GM12874 (cell line): ENCODE measurements at regions not wholly inside any gene's neighbourhood (a gene's known extent, or its start where the extent isn't known, plus 50 kb on each side); places are given as distances from the start of the nearest gene placed in this dataset.

ENCODE experiments used
- TF ChIP-seq, protein P1 (sequence below): IDR thresholded peaks from 2 replicates; pipeline ENCODE4 v1.5.1; 2011; ENCODE audit warnings: low read depth, mild to moderate bottlenecking, control low read depth, low read length, moderate library complexity; ENCODE audit not compliant: insufficient read depth

DNA sequence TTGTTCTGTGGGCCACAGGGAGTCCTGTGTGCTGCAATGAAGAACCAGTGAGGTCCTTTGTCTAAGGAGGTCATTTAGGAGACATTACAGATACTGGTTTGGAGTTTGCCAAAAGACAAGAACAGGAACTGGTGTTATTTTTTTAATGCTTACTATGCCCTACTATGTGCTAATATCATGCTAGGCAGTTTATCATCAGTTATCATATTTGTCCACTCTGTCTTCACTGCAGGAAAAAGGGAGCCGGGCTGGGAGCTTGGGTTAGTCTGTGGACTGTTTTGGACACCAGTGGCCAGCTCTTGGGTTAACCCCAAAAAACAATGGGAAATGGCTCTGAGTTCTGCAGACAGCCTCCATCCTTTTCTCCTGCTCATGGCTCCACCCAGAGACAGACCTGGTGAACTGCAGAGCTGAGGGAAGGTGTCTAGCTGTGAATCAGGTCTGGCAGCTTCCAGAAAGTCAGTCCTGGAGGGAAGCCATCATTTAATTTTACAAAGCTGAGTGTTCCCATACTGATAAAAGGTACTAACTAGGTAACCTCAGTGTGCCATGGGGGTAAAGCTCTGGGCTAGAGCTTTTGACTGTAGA is 101.2 kb upstream of the ZNF746 start:
- TF ChIP-seq, protein P1, sequence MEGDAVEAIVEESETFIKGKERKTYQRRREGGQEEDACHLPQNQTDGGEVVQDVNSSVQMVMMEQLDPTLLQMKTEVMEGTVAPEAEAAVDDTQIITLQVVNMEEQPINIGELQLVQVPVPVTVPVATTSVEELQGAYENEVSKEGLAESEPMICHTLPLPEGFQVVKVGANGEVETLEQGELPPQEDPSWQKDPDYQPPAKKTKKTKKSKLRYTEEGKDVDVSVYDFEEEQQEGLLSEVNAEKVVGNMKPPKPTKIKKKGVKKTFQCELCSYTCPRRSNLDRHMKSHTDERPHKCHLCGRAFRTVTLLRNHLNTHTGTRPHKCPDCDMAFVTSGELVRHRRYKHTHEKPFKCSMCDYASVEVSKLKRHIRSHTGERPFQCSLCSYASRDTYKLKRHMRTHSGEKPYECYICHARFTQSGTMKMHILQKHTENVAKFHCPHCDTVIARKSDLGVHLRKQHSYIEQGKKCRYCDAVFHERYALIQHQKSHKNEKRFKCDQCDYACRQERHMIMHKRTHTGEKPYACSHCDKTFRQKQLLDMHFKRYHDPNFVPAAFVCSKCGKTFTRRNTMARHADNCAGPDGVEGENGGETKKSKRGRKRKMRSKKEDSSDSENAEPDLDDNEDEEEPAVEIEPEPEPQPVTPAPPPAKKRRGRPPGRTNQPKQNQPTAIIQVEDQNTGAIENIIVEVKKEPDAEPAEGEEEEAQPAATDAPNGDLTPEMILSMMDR = peak; percentile 65

DNA sequence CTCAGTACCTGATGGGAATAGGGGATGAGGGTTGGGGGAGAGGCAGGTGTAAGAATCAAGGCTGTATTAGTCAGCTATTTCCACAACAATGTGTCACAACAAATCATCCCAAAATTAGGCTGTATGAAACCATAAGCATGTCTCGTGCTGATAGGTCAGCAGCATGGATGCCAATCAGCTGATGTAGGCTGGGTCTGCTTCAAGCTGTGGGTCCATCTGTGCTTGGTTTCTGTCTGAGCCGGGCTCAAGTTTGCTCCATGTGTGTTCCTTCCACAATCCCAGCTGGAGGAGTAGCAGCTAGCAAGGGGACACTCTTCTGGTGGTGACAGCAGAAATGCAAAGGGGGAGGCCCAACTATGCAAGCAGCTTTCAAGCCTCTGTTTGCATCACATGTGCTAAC is 97.9 kb upstream of the ZNF746 start:
- TF ChIP-seq, protein P1 = no peak

DNA sequence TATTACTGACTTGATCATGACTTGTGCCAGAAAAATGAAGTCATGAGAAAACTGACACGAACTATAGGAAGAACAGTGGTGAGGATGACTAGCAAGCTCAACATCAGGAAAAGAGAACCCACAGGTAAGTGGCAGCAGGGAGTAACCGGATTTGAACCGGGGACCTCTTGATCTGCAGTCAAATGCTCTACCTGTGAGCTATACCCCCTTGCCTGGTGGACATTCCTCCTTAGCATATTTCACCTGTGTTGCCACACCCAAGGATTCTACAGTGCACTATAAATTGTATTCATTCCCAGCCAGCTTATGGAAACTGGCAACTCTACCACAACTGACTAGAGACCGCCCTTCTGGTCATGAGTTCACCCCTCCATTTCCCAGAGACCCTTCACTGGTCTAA is 97.5 kb upstream of the ZNF746 start:
- TF ChIP-seq, protein P1 = no peak

DNA sequence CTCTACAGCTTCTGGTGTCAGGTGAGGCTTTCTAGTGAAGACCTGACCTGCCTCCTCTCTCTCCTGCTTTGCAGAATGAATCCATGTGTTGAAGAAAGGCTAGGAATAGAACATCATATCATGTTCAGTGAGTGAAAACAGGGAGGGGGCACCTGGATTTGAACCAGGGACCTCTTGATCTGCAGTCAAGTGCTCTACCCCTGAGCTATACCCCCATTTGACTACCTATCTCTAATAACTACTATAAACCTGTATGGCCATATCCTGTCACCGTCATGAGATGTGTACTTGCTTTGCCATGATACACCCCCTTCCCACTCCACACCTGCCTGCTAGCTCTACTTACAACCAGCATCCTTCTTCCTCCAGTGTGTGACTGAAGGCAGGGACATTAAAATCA is 91.3 kb upstream of the ZNF746 start:
- TF ChIP-seq, protein P1 = no peak

DNA sequence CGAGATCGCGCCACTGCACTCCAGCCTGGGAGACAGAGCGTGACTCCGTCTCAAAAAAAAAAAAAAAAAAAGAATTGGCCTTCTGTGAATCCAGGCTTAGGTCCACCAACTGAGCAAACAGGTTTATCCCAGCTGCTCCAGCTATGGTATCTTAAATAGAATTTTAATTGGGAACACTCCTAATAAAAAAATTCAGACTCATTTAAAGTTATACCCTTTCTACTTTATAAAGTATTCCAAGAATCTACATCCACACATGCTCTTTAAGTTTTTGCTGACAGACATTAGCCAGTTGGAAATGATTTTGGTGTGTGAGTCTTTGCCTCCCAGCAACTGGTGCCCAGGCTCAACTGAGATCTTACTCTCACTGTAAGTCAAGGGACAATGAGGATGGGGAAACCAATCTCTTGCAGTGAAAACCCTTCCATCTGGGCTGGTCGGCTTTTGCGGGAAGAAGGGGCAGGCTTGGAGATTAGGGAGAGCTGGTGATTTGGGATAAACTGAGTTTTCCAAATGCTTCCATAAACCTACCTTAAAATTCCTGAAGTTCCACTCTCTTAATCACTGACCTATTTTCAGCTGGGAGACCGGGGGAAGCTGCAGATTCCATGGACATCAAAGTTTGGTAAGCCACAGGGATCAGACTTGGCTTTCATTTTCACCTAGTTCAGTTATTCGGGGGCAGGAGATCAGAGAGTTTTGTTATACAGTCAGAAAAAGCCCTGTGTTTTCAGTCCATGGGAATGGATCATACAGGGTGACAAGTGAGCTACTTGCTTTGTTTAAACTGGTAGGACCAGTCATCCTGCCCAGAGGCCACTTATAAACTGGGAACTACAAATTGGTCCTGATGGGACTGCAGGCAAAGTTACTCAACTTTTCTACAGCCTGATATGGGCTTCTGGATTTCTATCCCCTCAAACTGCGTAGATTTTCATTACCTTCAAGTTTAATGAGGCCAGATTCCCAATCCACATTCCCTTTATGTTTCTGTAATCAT is 89.3 kb upstream of the ZNF746 start:
- TF ChIP-seq, protein P1 = no peak

DNA sequence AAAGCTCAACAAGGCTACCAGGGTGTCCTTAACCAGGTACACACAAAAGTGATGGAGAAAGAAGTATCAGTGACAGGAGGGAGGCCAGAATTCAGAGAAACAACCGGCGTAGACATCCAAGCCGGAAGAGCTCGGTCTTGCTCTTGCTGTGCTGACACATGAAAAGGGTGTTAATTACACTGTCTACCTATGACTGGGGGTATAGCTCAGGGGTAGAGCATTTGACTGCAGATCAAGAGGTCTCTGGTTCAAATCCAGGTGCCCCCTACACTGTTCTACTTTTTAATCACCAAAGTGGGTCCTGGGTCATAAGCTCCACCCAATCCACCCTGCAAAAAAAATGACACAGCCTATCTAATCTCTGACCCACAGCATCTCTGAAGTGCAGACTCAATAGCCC is 86.9 kb upstream of the ZNF746 start:
- TF ChIP-seq, protein P1 = no peak

DNA sequence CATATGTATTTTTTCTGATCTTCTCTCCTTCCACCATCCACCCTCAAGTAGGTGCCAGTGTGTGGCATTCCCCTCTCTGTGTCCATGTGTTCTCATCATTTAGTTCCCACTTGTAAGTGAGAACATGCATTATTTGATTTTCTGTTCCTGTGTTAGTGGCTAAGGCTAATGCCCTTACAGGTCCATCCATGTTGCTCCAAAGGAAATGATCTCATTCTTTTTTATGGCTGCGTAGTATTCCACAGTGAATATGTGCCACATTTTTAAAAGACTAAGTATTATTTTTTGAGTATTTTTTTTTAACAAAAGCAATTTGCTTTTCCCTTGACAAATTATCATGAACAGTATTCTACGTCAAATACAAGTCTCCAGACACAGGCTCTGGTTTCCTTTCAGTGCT is 86.4 kb upstream of the ZNF746 start:
- TF ChIP-seq, protein P1 = no peak
